K562 (cell line): ENCODE measurements at regions not wholly inside any gene's neighbourhood (a gene's known extent, or its start where the extent isn't known, plus 50 kb on each side); places are given as distances from the start of the nearest gene placed in this dataset.
A peak's percentile ranks its signal among the peaks of the same experiment; 100 is the strongest.

Experiments used
- ATAC-seq: fragments of 200-7000 bp; cut with Tn5 transposase; 3 replicates; pipeline ENCODE4 v1.9.1; 2020; ENCODE audit warnings: moderate library complexity
- BruUV-seq: library from RNA; stranded (reverse); fragments of 400-500 nt; replicated peaks from 2 replicates; lab custom pipeline; 2021; lab: Mats Ljungman, UMichigan
- CTCF ChIA-PET: fragments of 300-600 bp; formaldehyde crosslinking; extraction: SDS; loops from one replicate; lab custom pipeline; 2021; ENCODE audit warnings: low intra/inter-chr PET ratio; lab: Yijun Ruan, JAX
- POLR2A ChIA-PET: fragments of 300-600, 350-650 bp; sonication (Branson Sonifier 250); formaldehyde crosslinking; extraction: SDS; loops from one replicate; lab custom pipeline; 2021; ENCODE audit warnings: antibody characterized with exemption, inconsistent platforms; lab: Yijun Ruan, JAX
- DNase-seq, 4 experiments: peaks; one replicate each; pipeline versions ENCODE4 v3.0.0 to v3.0.0-alpha.2; 2011 to 2018; ENCODE audit warnings: low spot score in 3 of 4, mixed read lengths in 3 of 4; ENCODE audit errors: extremely low read depth in 1 of 4
- FAIRE-seq: peaks from 2 replicates; lab custom pipeline; 2011; peaks lifted over from hg19 to GRCh38; lab: Jason Lieb, UNC
- H2AFZ ChIP-seq: 2 replicates; pipeline ENCODE4 v1.6.0; 2011; ENCODE audit warnings: low read depth, low read length, control low read depth, inconsistent platforms
- H3K27ac ChIP-seq: fragments of 200-600 bp; 3 replicates; pipeline ENCODE4 v1.8.0; 2011; ENCODE audit warnings: low read depth, mild to moderate bottlenecking, control low read depth, inconsistent platforms, low read length, moderate library complexity, mixed read lengths; ENCODE audit errors: extremely low read depth
- H3K27me3 ChIP-seq, 2 experiments: fragments of 300-600 bp in 1 of 2; 2 replicates in 1 of 2; 3 replicates in 1 of 2; pipeline versions ENCODE4 v1.6.0 to v1.8.0; 2011; ENCODE audit warnings: inconsistent platforms in 2 of 2, low read length in 2 of 2, mild to moderate bottlenecking in 1 of 2, mixed read lengths in 1 of 2, moderate library complexity in 1 of 2; ENCODE audit not compliant: control insufficient read depth in 2 of 2, insufficient read depth in 2 of 2
- H3K36me3 ChIP-seq: fragments of 300-600 bp; 3 replicates; pipeline ENCODE4 v1.8.0; 2011; ENCODE audit warnings: mild to moderate bottlenecking, low read length, inconsistent platforms; ENCODE audit not compliant: control insufficient read depth, insufficient read depth
- H3K4me1 ChIP-seq, 2 experiments: fragments of 200-600 bp in 1 of 2; replicated peaks in 1 of 2; 2 replicates in 1 of 2; 3 replicates in 1 of 2; pipeline versions ENCODE4 v1.5.1 to v1.8.0; 2011; ENCODE audit warnings: inconsistent platforms in 2 of 2, low read length in 2 of 2, mild to moderate bottlenecking in 1 of 2, mixed read lengths in 1 of 2, moderate library complexity in 1 of 2; ENCODE audit not compliant: control insufficient read depth in 2 of 2, insufficient read depth in 2 of 2
- H3K4me2 ChIP-seq: 2 replicates; pipeline ENCODE4 v1.6.1; 2011; ENCODE audit warnings: low read length, control low read depth, inconsistent platforms, mixed read lengths; ENCODE audit not compliant: insufficient read depth
- H3K4me3 ChIP-seq: fragments of 200-600 bp; sonication (generic), shearing (Covaris generic); 2 replicates; pipeline ENCODE4 v1.5.1; 2016; ENCODE audit warnings: control low read depth, inconsistent platforms
- H3K79me2 ChIP-seq: fragments of 200-600 bp; 3 replicates; pipeline ENCODE4 v1.8.0; 2011; ENCODE audit warnings: low read length, inconsistent platforms; ENCODE audit not compliant: control insufficient read depth, insufficient read depth
- H3K9ac ChIP-seq, 2 experiments: 2 replicates each; pipeline versions ENCODE4 v1.6.0 to v1.6.1; 2011; ENCODE audit warnings: low read depth in 2 of 2, low read length in 2 of 2, control low read depth in 1 of 2, inconsistent platforms in 1 of 2, mild to moderate bottlenecking in 1 of 2, mixed read lengths in 1 of 2; ENCODE audit not compliant: insufficient read depth in 1 of 2
- H3K9me1 ChIP-seq: one replicate; pipeline ENCODE4 v1.6.0; 2011; ENCODE audit warnings: inconsistent platforms, mild to moderate bottlenecking, low read length, moderate library complexity; ENCODE audit not compliant: control insufficient read depth, insufficient read depth
- H3K9me3 ChIP-seq: replicated peaks from 2 replicates; pipeline ENCODE4 v1.5.1; 2011; ENCODE audit warnings: low read depth, low read length, inconsistent platforms; ENCODE audit not compliant: control insufficient read depth, insufficient read depth
- H4K20me1 ChIP-seq: replicated peaks from 2 replicates; pipeline ENCODE4 v1.6.1; 2011; ENCODE audit warnings: low read length, inconsistent platforms, mixed read lengths; ENCODE audit not compliant: control insufficient read depth, insufficient read depth
- BRCA1 ChIP-seq, 2 experiments: fragments of 450-650 bp in 1 of 2; sonication (generic) in 1 of 2; formaldehyde crosslinking in 1 of 2; IDR thresholded peaks; 2 replicates each; pipeline versions ENCODE4 v1.5.0 to v1.6.1; 2017 to 2020; ENCODE audit warnings: mild to moderate bottlenecking in 1 of 2, missing genetic modification reagents in 1 of 2
- GTF2E2 ChIP-seq: fragments of 200-800 bp; sonication (Bioruptor generic); IDR thresholded peaks from 2 replicates; pipeline ENCODE4 v1.6.1; 2016; ENCODE audit warnings: missing genetic modification characterization, missing compliant biosample characterization
- STAG1 ChIP-seq: sonication (generic); formaldehyde crosslinking; IDR thresholded peaks from 2 replicates; pipeline ENCODE4 v1.5.0; 2020; ENCODE audit warnings: missing genetic modification reagents, borderline replicate concordance
- TAF15 ChIP-seq: fragments of 200-400 bp; formaldehyde crosslinking; IDR thresholded peaks from 2 replicates; pipeline ENCODE4 v1.6.1; 2017; ENCODE audit warnings: mild to moderate bottlenecking, low read depth, low read length, moderate library complexity
- U2AF1 ChIP-seq: fragments of 200-400 bp; formaldehyde crosslinking; optimal IDR thresholded peaks from 2 replicates; pipeline ENCODE3; 2017; ENCODE audit warnings: mild to moderate bottlenecking, low read depth, low read length, moderate library complexity
- ZBTB8A ChIP-seq: fragments of 450-650 bp; IDR thresholded peaks from 2 replicates; pipeline ENCODE4 v1.6.1; 2018; ENCODE audit warnings: mild to moderate bottlenecking, moderate library complexity; ENCODE audit not compliant: partially characterized antibody
- ZNF551 ChIP-seq: fragments of 250-450 bp; sonication (Bioruptor Pico); IDR thresholded peaks from 2 replicates; pipeline ENCODE4 v1.5.0; 2021; ENCODE audit warnings: mild to moderate bottlenecking, moderate library complexity
- WGBS: fragments of 100-300 bp; shearing (Covaris generic); methylation state at CpG from one replicate; pipeline ENCODE4 v1.1.6; 2016; ENCODE audit warnings: low coverage, mixed read lengths; ENCODE audit not compliant: insufficient coverage; ENCODE audit errors: missing lambda C conversion rate; 5-methylcytosine and 5-hydroxymethylcytosine counted together
- in situ Hi-C: fragments of 300-500 bp; cut with MboI; formaldehyde crosslinking; loops from 4 replicates; pipeline ENCODE4 v1.15.0; 2018; ENCODE audit warnings: inconsistent platforms, mixed read lengths
- intact Hi-C: fragments of 100-400 bp; cut with micrococcal nuclease; formaldehyde crosslinking; loops from 2 replicates; pipeline ENCODE4 v1.14.2; 2022
- TF ChIP-seq, protein P1 (sequence below): IDR thresholded peaks from 2 replicates; pipeline ENCODE4 v1.6.1; 2016; ENCODE audit warnings: missing genetic modification characterization, missing compliant biosample characterization

DNA sequence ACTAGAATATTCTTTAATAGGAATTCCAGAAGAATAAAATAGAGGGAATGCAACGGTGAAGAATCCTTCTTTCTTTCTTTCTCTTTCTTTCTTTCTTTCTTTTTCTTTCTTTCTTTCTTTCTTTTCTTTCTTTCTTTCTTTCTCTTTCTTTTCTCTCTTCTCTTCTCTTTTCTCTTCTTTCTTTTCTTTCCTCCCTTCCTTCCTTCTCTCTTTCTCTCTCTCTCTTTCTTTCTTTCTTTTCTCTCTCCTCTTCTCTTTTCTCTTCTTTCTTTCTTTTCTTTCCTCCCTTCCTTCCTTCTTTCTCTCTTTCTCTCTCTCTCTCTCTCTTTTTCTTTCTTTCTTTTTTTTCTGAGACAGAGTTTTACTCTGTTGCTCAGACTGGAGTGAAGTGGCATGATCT, 160.8 kb upstream of the PRICKLE1 start:
- H4K20me1 ChIP-seq, result no peaks in the 10 kb centered on the region
- 0% methylated on average over 1 of the region's 1 CpG for WGBS
- in situ Hi-C loops (no loop called here), intact Hi-C loops (no loop called here)
- H2AFZ ChIP-seq, result no peak overlapping the region
- FAIRE-seq (no peak), DNase-seq (no peak), ATAC-seq (no peak)
- TF ChIP-seq U2AF1 (peak; percentile 29), ZBTB8A (no peak), TAF15 (no peak), ZNF551 (CRISPR knock-in tag) (no peak), STAG1 (CRISPR knock-in tag) (no peak), GTF2E2 (no peak), BRCA1 (IDR thresholded peaks at IDR 0.05) (no peak), BRCA1 (CRISPR knock-in tag; IDR thresholded peaks at IDR 0.05) (no peak)
- TF ChIP-seq, protein P1, sequence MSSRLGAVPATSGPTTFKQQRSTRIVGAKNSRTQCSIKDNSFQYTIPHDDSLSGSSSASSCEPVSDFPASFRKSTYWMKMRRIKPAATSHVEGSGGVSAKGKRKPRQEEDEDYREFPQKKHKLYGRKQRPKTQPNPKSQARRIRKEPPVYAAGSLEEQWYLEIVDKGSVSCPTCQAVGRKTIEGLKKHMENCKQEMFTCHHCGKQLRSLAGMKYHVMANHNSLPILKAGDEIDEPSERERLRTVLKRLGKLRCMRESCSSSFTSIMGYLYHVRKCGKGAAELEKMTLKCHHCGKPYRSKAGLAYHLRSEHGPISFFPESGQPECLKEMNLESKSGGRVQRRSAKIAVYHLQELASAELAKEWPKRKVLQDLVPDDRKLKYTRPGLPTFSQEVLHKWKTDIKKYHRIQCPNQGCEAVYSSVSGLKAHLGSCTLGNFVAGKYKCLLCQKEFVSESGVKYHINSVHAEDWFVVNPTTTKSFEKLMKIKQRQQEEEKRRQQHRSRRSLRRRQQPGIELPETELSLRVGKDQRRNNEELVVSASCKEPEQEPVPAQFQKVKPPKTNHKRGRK, result peak; percentile 38; the same call in 1 of the 2 replicates
- POLR2A ChIA-PET, result no interaction called here
- no peak overlapping the region for H3K9ac ChIP-seq
- BruUV-seq, result no TSS peak
- H3K9me1 ChIP-seq, result no peaks in the 10 kb centered on the region
- H3K27ac ChIP-seq, result no peak overlapping the region
- H3K4me1 ChIP-seq, result no peaks in the 10 kb centered on the region
- no peak overlapping the region for H3K4me2 ChIP-seq
- no peaks in the 10 kb centered on the region; the same call in 1 of the 2 replicates for H3K9me3 ChIP-seq
- CTCF ChIA-PET, result no interaction called here
- H3K4me3 ChIP-seq, result no peak overlapping the region
- H3K36me3 ChIP-seq, result no peaks in the 10 kb centered on the region
- H3K79me2 ChIP-seq, result no peaks in the 10 kb centered on the region
- H3K27me3 ChIP-seq, result no peaks in the 10 kb centered on the region
